GM12801 (cell line): ENCODE measurements at regions not wholly inside any gene's neighbourhood (a gene's known extent, or its start where the extent isn't known, plus 50 kb on each side); places are given as distances from the start of the nearest gene placed in this dataset.

Experiments used
- TF ChIP-seq, protein P1 (sequence below): IDR thresholded peaks from one replicate; pipeline ENCODE4 v1.5.1; 2011; ENCODE audit warnings: control low read depth; ENCODE audit not compliant: insufficient read length; ENCODE audit errors: extremely low read depth

DNA sequence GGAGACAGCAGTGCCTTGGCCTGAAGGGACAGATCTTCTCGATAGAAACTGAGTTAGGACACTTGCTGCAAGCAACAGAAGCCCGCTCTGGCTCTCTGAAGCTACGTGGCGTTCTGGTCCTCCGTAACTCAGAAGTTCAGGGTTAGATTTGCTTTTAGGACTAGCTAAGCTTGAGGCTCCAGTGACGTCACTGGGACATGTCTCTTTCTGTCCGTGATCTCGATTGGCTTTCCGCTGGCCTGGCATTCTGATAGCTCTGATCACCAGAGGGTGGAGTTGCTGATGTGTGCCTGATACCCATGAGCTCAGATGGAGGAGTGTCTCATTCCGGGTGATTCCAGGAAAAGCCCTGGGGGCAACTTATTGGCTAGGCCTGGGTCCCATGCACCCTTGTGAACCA is 75.0 kb downstream of the GLI2 start:
- TF ChIP-seq, protein P1, sequence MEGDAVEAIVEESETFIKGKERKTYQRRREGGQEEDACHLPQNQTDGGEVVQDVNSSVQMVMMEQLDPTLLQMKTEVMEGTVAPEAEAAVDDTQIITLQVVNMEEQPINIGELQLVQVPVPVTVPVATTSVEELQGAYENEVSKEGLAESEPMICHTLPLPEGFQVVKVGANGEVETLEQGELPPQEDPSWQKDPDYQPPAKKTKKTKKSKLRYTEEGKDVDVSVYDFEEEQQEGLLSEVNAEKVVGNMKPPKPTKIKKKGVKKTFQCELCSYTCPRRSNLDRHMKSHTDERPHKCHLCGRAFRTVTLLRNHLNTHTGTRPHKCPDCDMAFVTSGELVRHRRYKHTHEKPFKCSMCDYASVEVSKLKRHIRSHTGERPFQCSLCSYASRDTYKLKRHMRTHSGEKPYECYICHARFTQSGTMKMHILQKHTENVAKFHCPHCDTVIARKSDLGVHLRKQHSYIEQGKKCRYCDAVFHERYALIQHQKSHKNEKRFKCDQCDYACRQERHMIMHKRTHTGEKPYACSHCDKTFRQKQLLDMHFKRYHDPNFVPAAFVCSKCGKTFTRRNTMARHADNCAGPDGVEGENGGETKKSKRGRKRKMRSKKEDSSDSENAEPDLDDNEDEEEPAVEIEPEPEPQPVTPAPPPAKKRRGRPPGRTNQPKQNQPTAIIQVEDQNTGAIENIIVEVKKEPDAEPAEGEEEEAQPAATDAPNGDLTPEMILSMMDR = no peak

DNA sequence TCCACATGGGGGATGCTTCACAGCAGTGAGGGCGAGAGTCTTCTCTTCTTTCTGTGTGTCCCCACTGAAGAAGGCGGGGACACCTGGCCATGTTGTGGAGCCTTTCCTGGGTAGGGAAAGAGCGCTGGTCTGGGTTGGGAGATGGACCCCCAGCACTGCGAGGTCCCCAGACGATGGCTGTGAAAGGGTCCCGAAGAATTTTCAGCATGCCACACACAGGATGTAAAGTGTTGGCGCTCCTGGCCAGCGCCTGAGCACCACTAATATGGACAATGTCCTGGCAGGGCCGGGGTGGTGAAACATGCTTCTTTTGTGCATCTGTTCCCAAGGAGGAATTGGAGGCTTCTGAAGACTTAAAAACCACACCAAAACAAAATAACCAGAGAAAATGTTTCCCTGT is 77.2 kb downstream of the GLI2 start:
- TF ChIP-seq, protein P1 = no peak

DNA sequence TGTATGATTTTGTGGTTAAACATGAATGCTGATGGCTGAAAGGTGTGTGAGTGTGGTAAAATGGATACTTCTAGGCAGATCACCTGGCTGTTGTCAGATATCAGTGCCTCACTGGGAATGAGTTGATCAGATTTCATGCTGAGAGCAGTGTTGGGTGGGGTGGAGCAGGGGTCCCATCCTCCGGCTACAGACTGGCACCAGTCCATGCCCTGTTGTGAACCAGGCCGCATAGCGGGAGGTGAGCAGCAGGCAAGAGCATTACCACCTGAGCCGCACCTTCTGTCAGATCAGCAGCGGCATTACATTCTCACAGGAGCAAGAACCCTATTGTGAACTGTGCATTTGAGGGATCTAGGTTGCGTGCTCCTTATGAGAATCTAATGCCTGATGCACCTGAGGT is 78.7 kb downstream of the GLI2 start:
- TF ChIP-seq, protein P1 = no peak

DNA sequence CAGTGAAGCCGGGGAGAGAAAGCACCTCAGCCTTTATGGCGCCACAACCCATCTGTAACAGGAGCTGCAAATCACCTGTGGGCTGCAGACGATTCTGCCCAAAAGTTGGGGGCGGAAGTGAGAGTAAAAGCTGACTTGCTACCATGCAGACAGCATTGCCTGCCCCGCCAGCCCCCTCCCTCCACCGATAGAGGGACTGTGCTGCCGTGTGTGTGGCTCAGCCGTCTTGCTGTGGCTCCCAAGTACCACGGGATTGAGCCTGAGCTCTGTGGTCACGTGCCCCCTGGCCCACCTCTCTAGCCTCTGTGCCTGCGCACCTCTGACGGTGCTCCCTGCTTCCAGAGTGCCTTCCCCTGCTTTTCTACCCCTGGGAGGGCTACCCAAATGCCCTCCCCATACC is 79.6 kb downstream of the GLI2 start:
- TF ChIP-seq, protein P1 = no peak

DNA sequence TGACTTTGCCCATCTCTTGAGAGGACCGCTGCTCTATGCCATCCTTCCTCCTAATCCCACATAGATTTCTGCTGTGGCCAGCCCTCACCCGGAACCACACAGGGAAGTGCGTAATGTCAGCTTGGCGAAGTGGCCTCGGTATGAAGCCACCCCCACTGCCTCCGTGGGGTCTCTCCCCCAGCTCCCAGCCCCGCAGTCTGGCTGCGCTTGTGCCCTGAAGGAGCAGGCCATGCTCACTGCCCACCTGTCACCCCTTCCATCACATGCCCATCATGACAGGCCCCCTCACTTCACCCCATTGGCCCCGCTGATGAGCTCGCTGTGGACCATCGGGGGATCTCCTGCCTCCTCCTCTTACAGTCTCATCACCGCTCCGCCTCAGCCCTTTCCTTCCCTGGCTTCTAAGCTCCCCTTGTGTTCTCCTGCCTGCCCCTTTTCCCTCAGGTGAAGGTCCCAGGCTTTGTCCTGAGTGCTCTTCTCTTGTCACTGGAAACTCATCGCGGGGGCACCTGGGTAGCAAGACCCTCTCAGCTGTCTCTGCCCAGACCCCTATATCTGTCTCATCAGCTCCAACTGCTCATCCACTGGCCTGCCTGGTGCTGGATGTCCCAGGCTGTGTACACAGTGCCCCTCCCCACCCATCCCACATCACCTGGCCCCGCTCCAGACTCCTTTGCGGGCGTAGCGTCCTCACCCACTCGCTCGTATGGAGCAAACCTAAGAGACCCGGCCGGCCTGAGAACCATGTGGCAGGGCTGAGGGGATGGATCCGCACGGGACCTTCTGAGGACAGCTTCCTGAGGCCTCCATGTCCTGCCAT is 81.7 kb downstream of the GLI2 start:
- TF ChIP-seq, protein P1 = no peak

DNA sequence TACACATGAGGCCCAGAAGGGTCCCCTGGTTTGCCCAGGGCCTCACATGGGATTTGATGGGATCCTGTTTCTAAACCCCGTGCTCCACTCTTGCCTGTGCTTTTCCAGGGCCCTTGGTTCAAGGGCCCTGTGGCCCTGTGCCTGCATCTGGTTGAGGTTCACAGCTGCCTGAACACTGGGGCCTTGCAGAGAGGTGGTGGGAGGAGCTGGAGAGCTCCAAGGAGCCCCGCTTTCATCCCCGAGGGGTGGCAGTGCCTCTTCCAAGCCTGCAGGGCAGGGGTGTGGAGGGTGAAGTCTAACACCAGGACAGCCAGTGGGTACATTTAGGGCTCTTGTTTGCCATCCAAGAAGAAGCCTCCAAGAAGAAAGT is 82.3 kb downstream of the GLI2 start:
- TF ChIP-seq, protein P1 = no peak

DNA sequence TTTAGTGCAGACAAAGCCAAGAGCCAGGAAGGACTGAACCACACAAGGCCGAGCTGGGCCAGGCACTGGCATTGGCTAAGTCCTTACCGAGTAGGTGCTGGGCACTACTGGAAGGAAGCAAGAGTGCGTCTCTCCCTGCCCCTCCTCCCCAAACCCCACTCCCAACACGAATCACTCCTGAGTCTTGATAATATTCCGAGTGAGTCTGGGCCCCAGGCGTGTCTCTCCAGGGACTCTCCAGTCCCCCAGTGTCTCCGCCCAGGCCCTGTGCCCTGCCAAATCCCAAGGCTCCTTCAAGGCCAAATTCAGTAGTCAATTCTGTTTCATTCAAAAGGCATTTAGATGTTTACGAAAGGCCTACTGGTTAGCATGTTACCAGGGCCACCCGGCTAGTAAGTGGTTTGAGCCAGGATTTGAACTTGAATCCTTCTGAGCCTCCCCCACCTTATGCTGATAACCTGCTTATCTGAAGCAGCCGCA is 82.8 kb downstream of the GLI2 start:
- TF ChIP-seq, protein P1 = no peak
